ENCODE measurements at regions not wholly inside any gene's neighbourhood (a gene's known extent, or its start where the extent isn't known, plus 50 kb on each side); places are given as distances from the start of the nearest gene placed in this dataset.

DNA sequence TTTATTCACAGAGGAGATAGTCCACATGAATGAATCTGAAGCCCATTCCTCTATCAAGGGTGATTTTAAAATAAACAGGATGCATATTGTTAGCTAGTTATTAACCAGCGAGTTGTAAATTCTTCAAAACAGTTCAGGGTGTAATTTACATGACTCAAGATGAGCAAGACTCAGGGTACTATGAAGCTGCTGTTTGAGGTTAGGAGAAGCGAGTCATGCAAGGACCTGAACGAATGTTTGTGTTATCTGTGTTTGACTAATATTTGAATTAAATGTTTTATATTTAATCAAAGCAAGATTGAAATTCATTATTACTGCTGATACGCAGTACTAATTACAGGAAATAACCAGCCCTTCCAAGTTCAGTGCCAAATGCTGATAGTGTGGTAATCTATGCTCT lies 191.1 kb downstream of the SAMD5 start:
- CTCF ChIA-PET (ENCODE audit: partially characterized antibody): no interaction called here
- FAIRE-seq: no peak

More for the DNA sequence above, 191.1 kb downstream of the SAMD5 start:
- no peak for DNase-seq (ENCODE audit: low read depth in 1 of 2, low spot score in 2 of 2)
- no peak overlapping the region for H3K4ac ChIP-seq (replicated peaks; ENCODE audit: insufficient read length, low read depth, low read length)
- H4K8ac ChIP-seq (ENCODE audit: extremely low read depth, insufficient read depth, low read length): no peak overlapping the region
- no peak overlapping the region for H3K18ac ChIP-seq (ENCODE audit: extremely low read depth, low read length)
- no peak overlapping the region for H3K27ac ChIP-seq (ENCODE audit: low read depth, low read length)
- no peak overlapping the region for H3K56ac ChIP-seq (replicated peaks; ENCODE audit: insufficient read length, low read depth, low read length)
- no peaks in the 10 kb centered on the region for H3K36me3 ChIP-seq (ENCODE audit: control insufficient read depth in 2 of 4, insufficient read depth in 4 of 4, low read length in 3 of 4)
- H2BK20ac ChIP-seq (ENCODE audit: low read length): no peak overlapping the region
- 88% methylated on average over 4 of the region's 4 CpGs; no CpG with 5 or more reads in 1 of the 2 experiments for WGBS, 2 experiments (ENCODE audit: extremely low coverage in 1 of 2, insufficient coverage in 1 of 2, insufficient read length in 1 of 2, insufficient replicate concordance in 2 of 2, low coverage in 1 of 2, low lambda C conversion rate in 2 of 2, missing lambda C conversion rate in 1 of 2)
- H4K20me1 ChIP-seq (replicated peaks in 1 of 2; ENCODE audit: control insufficient read depth in 1 of 2, insufficient read depth in 2 of 2, low read length in 2 of 2): peaks cover 0 to 1% of the 10 kb centered on the region in 2 experiments
- no peak overlapping the region for H3K4me2 ChIP-seq (ENCODE audit: insufficient read depth in 1 of 2, low read depth in 2 of 2, low read length in 2 of 2)
- no peaks in the 10 kb centered on the region for H3K4me1 ChIP-seq (replicated peaks in 1 of 4; ENCODE audit: control insufficient read depth in 3 of 4, insufficient read depth in 4 of 4, low read length in 3 of 4)
- no peak overlapping the region for H3K14ac ChIP-seq (ENCODE audit: insufficient read length)
- H2AK5ac ChIP-seq (ENCODE audit: low read depth, low read length): no peak overlapping the region
- no peaks in the 10 kb centered on the region for H3K23me2 ChIP-seq (ENCODE audit: low read depth, low read length)
- H3K27me3 ChIP-seq (replicated peaks in 1 of 4; ENCODE audit: control insufficient read depth in 3 of 4, extremely low read depth in 1 of 4, insufficient read depth in 3 of 4, low read length in 3 of 4): no peaks in the 10 kb centered on the region
- no peak overlapping the region for H4K91ac ChIP-seq (replicated peaks; ENCODE audit: insufficient read length, low read length)
- H3K9ac ChIP-seq (replicated peaks in 1 of 4; ENCODE audit: extremely low read depth in 1 of 4, low read depth in 3 of 4, low read length in 3 of 4): no peak overlapping the region
- no peak overlapping the region for H3K23ac ChIP-seq (ENCODE audit: insufficient read length)
- TF ChIP-seq SRF (IDR thresholded peaks at IDR 0.05; ENCODE audit: low read depth, low read length): no peak
- no peaks in the 10 kb centered on the region for H3K79me1 ChIP-seq (ENCODE audit: low read depth, low read length)
- no peak overlapping the region for H2BK5ac ChIP-seq (ENCODE audit: low read depth, low read length)
- H2BK120ac ChIP-seq (replicated peaks; ENCODE audit: low read depth, low read length): no peak overlapping the region
- no peak overlapping the region for H2BK15ac ChIP-seq (ENCODE audit: low read length)
- no peak overlapping the region for H3K4me3 ChIP-seq (ENCODE audit: extremely low read depth in 1 of 4, insufficient read depth in 2 of 4, low read depth in 3 of 4, low read length in 4 of 4)
- POLR2A ChIA-PET (ENCODE audit: partially characterized antibody): no interaction called here
- H3K79me2 ChIP-seq (ENCODE audit: control insufficient read depth in 1 of 2, insufficient read depth in 2 of 2, low read length in 2 of 2): no peaks in the 10 kb centered on the region
- H2AFZ ChIP-seq (ENCODE audit: low read length): no peak overlapping the region
- H2BK12ac ChIP-seq (ENCODE audit: low read depth, low read length): no peak overlapping the region
- no peaks in the 10 kb centered on the region for H3K9me3 ChIP-seq (ENCODE audit: insufficient read depth in 2 of 2, low read depth in 1 of 2, low read length in 1 of 2)
- no peak overlapping the region for H4K5ac ChIP-seq (ENCODE audit: insufficient read length, low read depth, low read length)

All from H1 (cell line).